WTC11 (cell line): ENCODE measurements at regions not wholly inside any gene's neighbourhood (a gene's known extent, or its start where the extent isn't known, plus 50 kb on each side); places are given as distances from the start of the nearest gene placed in this dataset.

Experiments
- CREM ChIP-seq: sonication (generic); formaldehyde crosslinking; IDR thresholded peaks from 2 replicates; pipeline ENCODE4 v1.8.1; 2022; ENCODE audit warnings: mild to moderate bottlenecking, missing genetic modification reagents, moderate library complexity
- CTCF ChIP-seq: fragments of 200-600 bp; IDR thresholded peaks from 2 replicates; pipeline ENCODE4 v1.8.0; 2022; ENCODE audit warnings: antibody characterized with exemption
- FOXK1 ChIP-seq: sonication (generic); formaldehyde crosslinking; IDR thresholded peaks from 2 replicates; pipeline ENCODE4 v1.8.0; 2022; ENCODE audit warnings: mild to moderate bottlenecking, moderate library complexity, missing genetic modification reagents
- FOXP1 ChIP-seq: sonication (generic); formaldehyde crosslinking; IDR thresholded peaks from 2 replicates; pipeline ENCODE4 v1.8.0; 2022; ENCODE audit warnings: missing genetic modification reagents, mild to moderate bottlenecking, moderate library complexity, borderline replicate concordance
- MLX ChIP-seq: sonication (generic); formaldehyde crosslinking; IDR thresholded peaks from 2 replicates; pipeline ENCODE4 v1.8.1; 2023; ENCODE audit warnings: mild to moderate bottlenecking, missing genetic modification reagents, moderate library complexity
- SMAD3 ChIP-seq: sonication (generic); formaldehyde crosslinking; IDR thresholded peaks from 2 replicates; pipeline ENCODE4 v1.8.0; 2022; ENCODE audit warnings: missing genetic modification reagents, mild to moderate bottlenecking, borderline replicate concordance
- ZNF263 ChIP-seq: sonication (generic); formaldehyde crosslinking; IDR thresholded peaks from 2 replicates; pipeline ENCODE4 v1.8.1; 2022; ENCODE audit warnings: low read depth, mild to moderate bottlenecking, moderate library complexity, missing genetic modification reagents
- ZNF281 ChIP-seq: sonication (generic); formaldehyde crosslinking; IDR thresholded peaks from 2 replicates; pipeline ENCODE4 v1.8.0; 2023; ENCODE audit warnings: mild to moderate bottlenecking, missing genetic modification reagents
- TF ChIP-seq, protein P1 (sequence below): sonication (generic); formaldehyde crosslinking; IDR thresholded peaks from 2 replicates; pipeline ENCODE4 v1.8.1; 2022; ENCODE audit warnings: low read depth, missing genetic modification reagents, borderline replicate concordance

GRCh38 chr10:83585686-83586085, 553.6 kb upstream of the GHITM start:
- no peak for TF ChIP-seq SMAD3 (CRISPR knock-in tag)
- TF ChIP-seq CTCF, result no peak
- TF ChIP-seq ZNF281, result no peak
- no peak for TF ChIP-seq ZNF263 (CRISPR knock-in tag)
- no peak for TF ChIP-seq FOXP1 (CRISPR knock-in tag)
- no peak for TF ChIP-seq CREM (CRISPR knock-in tag)
- no peak for TF ChIP-seq MLX (CRISPR knock-in tag)
- TF ChIP-seq, protein P1, sequence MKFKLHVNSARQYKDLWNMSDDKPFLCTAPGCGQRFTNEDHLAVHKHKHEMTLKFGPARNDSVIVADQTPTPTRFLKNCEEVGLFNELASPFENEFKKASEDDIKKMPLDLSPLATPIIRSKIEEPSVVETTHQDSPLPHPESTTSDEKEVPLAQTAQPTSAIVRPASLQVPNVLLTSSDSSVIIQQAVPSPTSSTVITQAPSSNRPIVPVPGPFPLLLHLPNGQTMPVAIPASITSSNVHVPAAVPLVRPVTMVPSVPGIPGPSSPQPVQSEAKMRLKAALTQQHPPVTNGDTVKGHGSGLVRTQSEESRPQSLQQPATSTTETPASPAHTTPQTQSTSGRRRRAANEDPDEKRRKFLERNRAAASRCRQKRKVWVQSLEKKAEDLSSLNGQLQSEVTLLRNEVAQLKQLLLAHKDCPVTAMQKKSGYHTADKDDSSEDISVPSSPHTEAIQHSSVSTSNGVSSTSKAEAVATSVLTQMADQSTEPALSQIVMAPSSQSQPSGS (CRISPR knock-in tag), result no peak
- no peak for TF ChIP-seq FOXK1 (CRISPR knock-in tag)
